PC-3 (cell line): ENCODE measurements at regions not wholly inside any gene's neighbourhood (a gene's known extent, or its start where the extent isn't known, plus 50 kb on each side); places are given as distances from the start of the nearest gene placed in this dataset.

ENCODE experiments used
- ATAC-seq: fragments of 200-7000 bp; cut with Tn5 transposase; 2 replicates; pipeline ENCODE4 v1.9.1; 2020; ENCODE audit warnings: mild to moderate bottlenecking, moderate library complexity
- BruUV-seq: library from RNA; stranded (reverse); fragments of 400-500 nt; replicated peaks from 2 replicates; lab custom pipeline; 2021; lab: Mats Ljungman, UMichigan
- CTCF ChIA-PET: fragments of 300-600 bp; sonication (Branson Sonifier 250); formaldehyde crosslinking; loops from one replicate; lab custom pipeline; 2022; ENCODE audit warnings: antibody characterized with exemption; lab: Charles Lee
- POLR2A ChIA-PET: fragments of 300-600 bp; sonication (Branson Sonifier 250); formaldehyde crosslinking; loops from one replicate; lab custom pipeline; 2022; ENCODE audit warnings: antibody characterized with exemption; ENCODE audit not compliant: unreplicated experiment; lab: Charles Lee
- DNase-seq: peaks from one replicate; pipeline ENCODE4 v3.0.0-alpha.2; 2015
- H2AFZ ChIP-seq: fragments of 300-600 bp; sonication (generic); 2 replicates; pipeline ENCODE4 v1.6.0; 2016; ENCODE audit warnings: antibody characterized with exemption, low read length
- H3F3A ChIP-seq: fragments of 300-600 bp; sonication (generic); one replicate; pipeline ENCODE4 v1.6.0; 2017; ENCODE audit warnings: antibody characterized with exemption, low read length, control low read depth, mild to moderate bottlenecking; ENCODE audit not compliant: unreplicated experiment
- H3K27ac ChIP-seq: fragments of 300-600 bp; sonication (generic); 2 replicates; pipeline ENCODE4 v1.5.1; 2016; ENCODE audit warnings: mild to moderate bottlenecking, low read length
- H3K27me3 ChIP-seq: fragments of 300-600 bp; sonication (generic); 2 replicates; pipeline ENCODE4 v1.6.1; 2016; ENCODE audit warnings: low read length, mixed read lengths
- H3K36me3 ChIP-seq: fragments of 300-600 bp; sonication (generic); 2 replicates; pipeline ENCODE4 v1.6.1; 2016; ENCODE audit warnings: low read depth, mixed run types, low read length, mixed read lengths
- H3K4me1 ChIP-seq: fragments of 300-600 bp; sonication (generic); 2 replicates; pipeline ENCODE4 v1.5.1; 2016; ENCODE audit warnings: low read length; ENCODE audit not compliant: insufficient read depth
- H3K4me2 ChIP-seq: fragments of 300-600 bp; sonication (generic); 2 replicates; pipeline ENCODE4 v1.6.0; 2016; ENCODE audit warnings: low read length
- H3K4me3 ChIP-seq: fragments of 300-600 bp; sonication (generic); 2 replicates; pipeline ENCODE4 v1.5.1; 2016; ENCODE audit warnings: mild to moderate bottlenecking, low read length, mixed read lengths
- H3K79me2 ChIP-seq: fragments of 300-600 bp; sonication (generic); 2 replicates; pipeline ENCODE4 v1.6.1; 2017; ENCODE audit warnings: low read length, mixed read lengths
- H3K9ac ChIP-seq: fragments of 300-600 bp; sonication (generic); 2 replicates; pipeline ENCODE4 v1.6.0; 2016; ENCODE audit warnings: mild to moderate bottlenecking, low read length
- H3K9me2 ChIP-seq: fragments of 300-600 bp; sonication (generic); replicated peaks from 2 replicates; pipeline ENCODE4 v1.6.1; 2016; ENCODE audit warnings: mixed run types, low read length, mixed read lengths
- H3K9me3 ChIP-seq: fragments of 300-600 bp; sonication (generic); 2 replicates; pipeline ENCODE4 v1.6.1; 2016; ENCODE audit warnings: low read length, mixed read lengths
- H4K20me1 ChIP-seq: fragments of 300-600 bp; sonication (generic); 2 replicates; pipeline ENCODE4 v1.6.1; 2016; ENCODE audit warnings: low read length, mixed read lengths
- EZH2 ChIP-seq: fragments of 300-600 bp; sonication (generic); IDR thresholded peaks from one replicate; pipeline ENCODE4 v1.6.1; 2017; ENCODE audit warnings: antibody characterized with exemption, mild to moderate bottlenecking, low read length; ENCODE audit not compliant: unreplicated experiment
- EZH2phosphoT487 ChIP-seq: fragments of 300-600 bp; sonication (generic); IDR thresholded peaks from 2 replicates; pipeline ENCODE4 v1.6.1; 2018; ENCODE audit warnings: mild to moderate bottlenecking, antibody characterized with exemption, low read length, borderline replicate concordance
- intact Hi-C: fragments of 100-400 bp; cut with micrococcal nuclease; formaldehyde crosslinking; loops from 2 replicates; pipeline ENCODE4 v1.9.0; 2023
- TF ChIP-seq, protein P1 (sequence below): fragments of 300-600 bp; sonication (generic); conservative IDR thresholded peaks from 2 replicates; pipeline ENCODE4 v1.5.1; 2017; ENCODE audit warnings: antibody characterized with exemption, low read depth, mild to moderate bottlenecking, low read length

- no peaks in the 10 kb centered on the region for H3K9me3 ChIP-seq
- H3K4me2 ChIP-seq, result no peak overlapping the region
- no peaks in the 10 kb centered on the region for H3K36me3 ChIP-seq
- DNase-seq (no peak), ATAC-seq (no peak)
- ChIA-PET CTCF (no interaction called here), POLR2A (no interaction called here)
- TF ChIP-seq EZH2 (no peak), EZH2phosphoT487 (no peak)
- TF ChIP-seq, protein P1, sequence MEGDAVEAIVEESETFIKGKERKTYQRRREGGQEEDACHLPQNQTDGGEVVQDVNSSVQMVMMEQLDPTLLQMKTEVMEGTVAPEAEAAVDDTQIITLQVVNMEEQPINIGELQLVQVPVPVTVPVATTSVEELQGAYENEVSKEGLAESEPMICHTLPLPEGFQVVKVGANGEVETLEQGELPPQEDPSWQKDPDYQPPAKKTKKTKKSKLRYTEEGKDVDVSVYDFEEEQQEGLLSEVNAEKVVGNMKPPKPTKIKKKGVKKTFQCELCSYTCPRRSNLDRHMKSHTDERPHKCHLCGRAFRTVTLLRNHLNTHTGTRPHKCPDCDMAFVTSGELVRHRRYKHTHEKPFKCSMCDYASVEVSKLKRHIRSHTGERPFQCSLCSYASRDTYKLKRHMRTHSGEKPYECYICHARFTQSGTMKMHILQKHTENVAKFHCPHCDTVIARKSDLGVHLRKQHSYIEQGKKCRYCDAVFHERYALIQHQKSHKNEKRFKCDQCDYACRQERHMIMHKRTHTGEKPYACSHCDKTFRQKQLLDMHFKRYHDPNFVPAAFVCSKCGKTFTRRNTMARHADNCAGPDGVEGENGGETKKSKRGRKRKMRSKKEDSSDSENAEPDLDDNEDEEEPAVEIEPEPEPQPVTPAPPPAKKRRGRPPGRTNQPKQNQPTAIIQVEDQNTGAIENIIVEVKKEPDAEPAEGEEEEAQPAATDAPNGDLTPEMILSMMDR, result no peak
- BruUV-seq, result no TSS peak
- H2AFZ ChIP-seq, result no peak overlapping the region
- H3K79me2 ChIP-seq, result no peaks in the 10 kb centered on the region
- intact Hi-C loops, result no loop called here
- H3K27me3 ChIP-seq, result no peaks in the 10 kb centered on the region
- no peak overlapping the region for H3K27ac ChIP-seq
- H3K4me1 ChIP-seq, result no peaks in the 10 kb centered on the region
- no peaks in the 10 kb centered on the region for H4K20me1 ChIP-seq
- no peak overlapping the region for H3K4me3 ChIP-seq
- no peaks in the 10 kb centered on the region for H3F3A ChIP-seq
- no peak overlapping the region for H3K9ac ChIP-seq
- H3K9me2 ChIP-seq, result no peaks in the 10 kb centered on the region
Observed at GRCh38 chr2:16331772-16332171, 333.9 kb downstream of the CYRIA start.

DNA sequence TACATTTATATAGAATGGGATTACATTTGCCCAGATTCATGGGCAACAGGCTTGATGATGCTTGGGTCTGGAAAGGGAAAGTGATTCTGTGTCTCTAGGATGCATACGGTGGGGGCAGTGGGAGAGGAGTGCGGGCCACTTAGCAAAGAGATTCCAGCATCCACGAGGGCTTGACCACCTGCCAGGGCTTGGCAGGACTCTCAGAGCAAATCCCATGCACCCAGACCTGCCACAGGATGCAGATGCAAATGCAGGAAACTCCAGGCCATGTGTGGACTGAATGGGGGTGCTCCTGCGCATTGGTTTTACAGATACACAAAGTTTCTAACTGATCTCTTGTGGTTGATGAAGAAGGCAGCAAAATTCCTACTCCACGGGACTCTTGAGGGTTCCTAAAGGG is 334.7 kb downstream of the CYRIA start:
- no peak for ATAC-seq
- intact Hi-C loops, result no loop called here
- no peak for DNase-seq
- H3K79me2 ChIP-seq, result no peaks in the 10 kb centered on the region
- ChIA-PET POLR2A (no interaction called here), CTCF (no interaction called here)
- H3K4me3 ChIP-seq, result no peak overlapping the region
- no peak overlapping the region for H3K27ac ChIP-seq
- TF ChIP-seq EZH2 (no peak), EZH2phosphoT487 (no peak)
- TF ChIP-seq, protein P1, result no peak
- no peak overlapping the region for H3K4me2 ChIP-seq
- H3K4me1 ChIP-seq, result no peaks in the 10 kb centered on the region
- H2AFZ ChIP-seq, result no peak overlapping the region
- no peak overlapping the region for H3K9ac ChIP-seq
- no peaks in the 10 kb centered on the region for H3K9me3 ChIP-seq
- H3K9me2 ChIP-seq, result no peaks in the 10 kb centered on the region
- H3K27me3 ChIP-seq, result no peaks in the 10 kb centered on the region
- no TSS peak for BruUV-seq
- no peaks in the 10 kb centered on the region for H3F3A ChIP-seq
- H4K20me1 ChIP-seq, result no peaks in the 10 kb centered on the region
- no peaks in the 10 kb centered on the region for H3K36me3 ChIP-seq

GRCh38 chr2:16330571-16330970 is 335.1 kb downstream of the CYRIA start:
- Histone ChIP-seq H3K9me3 (no peaks in the 10 kb centered on the region), H3K4me2 (no peak overlapping the region), H3F3A (no peaks in the 10 kb centered on the region), H3K79me2 (no peaks in the 10 kb centered on the region), H4K20me1 (no peaks in the 10 kb centered on the region), H3K9ac (no peak overlapping the region), H3K27me3 (no peaks in the 10 kb centered on the region), H3K4me3 (no peak overlapping the region), H2AFZ (no peak overlapping the region), H3K27ac (no peak overlapping the region), H3K36me3 (no peaks in the 10 kb centered on the region), H3K9me2 (no peaks in the 10 kb centered on the region), H3K4me1 (no peaks in the 10 kb centered on the region)
- no peak for DNase-seq
- intact Hi-C loops, result no loop called here
- BruUV-seq, result no TSS peak
- ChIA-PET CTCF (no interaction called here), POLR2A (no interaction called here)
- no peak for TF ChIP-seq EZH2
- TF ChIP-seq, protein P1, result no peak
- no peak for TF ChIP-seq EZH2phosphoT487
- no peak for ATAC-seq
